ENCODE measurements at regions not wholly inside any gene's neighbourhood (a gene's known extent, or its start where the extent isn't known, plus 50 kb on each side); places are given as distances from the start of the nearest gene placed in this dataset.
A peak's percentile ranks its signal among the peaks of the same experiment; 100 is the strongest.
"Not testable (repeated sequence)": the region's sequence is repeated elsewhere in the genome, so short reads cannot be mapped to it uniquely, and the experiment has no call there.

DNA sequence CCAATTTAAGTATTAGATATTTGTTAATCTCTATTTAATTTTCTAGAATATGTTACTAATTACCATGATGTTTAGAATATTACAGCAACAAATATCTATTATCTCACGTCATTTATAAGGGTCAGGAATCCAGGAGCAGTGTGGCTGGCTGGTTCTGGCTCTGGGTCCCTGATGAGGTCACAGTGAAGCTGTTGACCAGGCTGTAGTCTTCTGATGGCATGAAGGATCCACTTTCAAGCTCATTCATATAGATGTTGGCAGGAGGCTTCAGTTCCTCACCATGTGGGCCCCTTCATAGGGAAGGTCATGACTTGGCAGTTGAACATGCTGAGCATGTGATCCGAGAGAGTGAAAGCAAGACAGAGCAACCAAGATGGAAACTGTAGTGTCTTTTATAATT is 375.6 kb downstream of the ATP23 start:
- DNase-seq = no peak

DNA sequence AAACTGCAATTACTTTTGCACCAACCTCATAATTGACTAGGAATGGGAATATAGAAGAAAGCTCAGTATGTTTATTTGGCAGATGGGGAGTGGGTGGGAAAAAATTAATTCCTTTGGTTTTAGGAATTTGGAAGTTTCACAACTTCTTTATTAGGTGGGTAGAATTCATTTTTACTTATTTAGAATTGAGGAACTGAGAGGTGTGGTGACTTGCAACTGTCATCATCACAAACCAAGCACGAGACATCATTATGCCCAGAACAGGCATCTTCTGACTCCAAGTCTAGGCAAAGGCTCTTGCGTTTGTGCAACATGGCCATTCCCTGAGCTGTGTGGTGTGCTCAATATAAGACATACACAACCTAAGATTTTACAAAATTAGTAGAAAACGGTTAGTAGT is 380.0 kb downstream of the ATP23 start:
- DNase-seq = no peak

DNA sequence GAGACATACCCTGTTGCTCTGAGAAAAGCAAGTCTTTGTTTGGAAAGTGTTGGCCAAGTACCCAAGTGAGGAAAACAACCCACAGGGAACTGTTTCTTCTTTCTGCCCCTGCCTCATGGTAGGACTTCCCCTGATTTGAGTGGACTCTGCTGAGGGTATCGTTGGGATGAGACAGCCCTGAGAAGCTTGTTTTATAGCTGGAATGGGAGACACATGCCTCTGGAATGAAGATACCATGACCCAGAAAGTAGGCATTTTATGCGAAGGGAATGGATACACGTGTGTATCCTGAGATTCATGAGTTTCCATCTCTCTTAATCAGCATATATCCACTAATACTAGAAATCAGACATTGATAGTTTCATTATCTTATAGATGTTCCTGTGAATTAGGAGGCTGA is 382.3 kb downstream of the ATP23 start:
- DNase-seq = no peak

DNA sequence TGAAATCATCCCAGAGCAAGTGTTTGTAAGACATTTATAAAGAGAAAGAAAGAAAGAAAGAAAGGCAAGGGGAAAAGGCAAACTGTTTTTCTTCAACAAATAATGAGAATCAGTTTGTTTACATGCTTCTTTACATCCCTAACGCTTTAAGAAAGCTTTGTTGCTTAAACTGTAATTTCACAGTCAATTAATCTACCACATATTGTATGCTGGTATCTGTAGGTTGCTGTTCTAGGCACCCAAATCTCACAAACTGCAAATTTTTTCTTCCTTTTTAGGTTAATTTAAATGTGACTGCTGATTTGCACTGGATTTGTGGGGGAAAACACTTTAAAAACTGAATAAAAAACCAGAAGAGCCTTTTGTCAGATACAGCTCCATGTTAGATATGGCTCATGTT is 384.2 kb downstream of the ATP23 start:
- no peak for DNase-seq

DNA sequence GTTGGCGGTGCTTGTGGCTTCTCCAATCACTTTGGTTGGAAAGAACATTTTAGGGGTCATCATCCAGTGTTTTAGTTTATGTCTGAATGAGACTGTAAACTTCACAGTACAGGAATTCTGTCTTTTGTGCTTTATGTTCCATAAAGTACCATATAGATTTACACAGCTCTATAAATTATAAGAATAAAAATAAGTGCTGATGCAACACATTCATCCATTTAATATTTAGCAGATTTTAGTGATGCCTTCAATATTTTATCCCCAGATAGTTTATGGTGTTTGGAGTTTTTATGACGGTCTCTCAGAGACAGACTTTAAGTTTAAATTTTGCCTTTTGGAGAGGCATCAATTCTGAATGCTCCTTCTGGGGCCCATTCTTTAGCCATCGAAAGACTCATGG is 385.2 kb downstream of the ATP23 start:
- no peak for DNase-seq

DNA sequence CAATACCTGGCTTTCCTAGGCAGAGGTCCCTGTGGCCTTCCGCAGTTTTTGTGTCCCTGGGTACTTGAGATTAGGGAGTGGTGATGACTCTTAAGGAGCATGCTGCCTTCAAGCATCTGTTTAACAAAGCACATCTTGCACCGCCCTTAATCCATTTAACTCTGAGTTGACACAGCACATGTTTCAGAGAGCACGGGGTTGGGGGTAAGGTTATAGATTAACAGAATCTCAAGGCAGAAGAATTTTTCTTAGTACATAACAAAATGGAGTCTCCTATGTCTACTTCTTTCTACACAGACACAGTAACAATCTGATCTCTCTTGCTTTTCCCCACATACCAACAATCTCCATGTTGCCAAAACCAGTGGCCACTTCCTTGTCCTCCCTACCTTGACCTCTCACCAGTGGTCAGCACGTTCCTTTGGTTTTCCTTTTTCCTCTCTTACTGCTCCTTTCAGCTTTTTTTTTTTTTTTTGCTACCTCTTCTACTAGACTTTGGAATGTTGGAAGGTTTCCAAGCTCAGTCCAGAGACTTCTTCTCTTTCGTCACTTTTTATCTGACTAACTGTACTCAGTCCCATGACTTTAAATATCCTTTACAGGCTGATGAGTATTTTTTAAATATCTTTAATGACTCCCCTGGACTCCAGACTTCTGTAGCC is 395.3 kb downstream of the ATP23 start:
- not testable (repeated sequence) for DNase-seq

DNA sequence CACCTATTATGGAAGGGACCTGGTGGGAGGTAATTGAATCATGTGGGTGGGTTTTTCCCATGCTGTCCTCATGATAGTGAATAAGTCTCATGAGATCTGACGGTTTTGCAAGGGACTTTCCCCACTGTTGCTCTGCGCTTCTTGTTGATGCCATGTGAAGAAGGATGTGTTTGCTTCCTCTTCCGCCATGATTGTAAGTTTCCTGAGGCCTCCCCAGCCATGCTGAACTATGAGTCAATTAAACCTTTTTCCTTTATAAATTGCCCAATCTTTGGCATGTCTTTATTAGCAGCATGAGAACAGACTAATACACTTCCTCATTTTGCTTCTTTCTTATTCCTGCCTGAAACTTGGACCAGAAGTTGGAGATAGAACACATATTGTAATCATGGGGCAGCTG is 396.2 kb downstream of the ATP23 start:
- DNase-seq = not testable (repeated sequence)

DNA sequence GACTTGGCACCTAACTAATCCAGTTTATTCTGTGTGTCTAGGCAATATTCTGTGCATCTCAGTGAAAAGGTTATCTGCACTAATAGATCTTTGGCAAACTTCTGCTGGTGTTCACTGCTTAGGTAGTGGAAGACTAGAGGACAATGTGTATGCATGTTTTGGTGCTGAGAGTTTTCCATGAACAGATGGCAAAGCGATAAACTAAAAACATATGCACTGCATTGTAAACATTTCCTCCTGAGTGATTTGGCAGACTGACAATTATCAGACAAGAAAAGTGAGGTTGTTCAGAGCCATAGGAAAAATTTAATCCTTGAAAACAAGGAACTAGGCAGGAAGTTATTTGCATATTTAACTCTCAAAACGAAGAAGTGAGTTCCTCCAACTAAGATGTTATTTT is 400.4 kb downstream of the ATP23 start:
- no peak for DNase-seq

DNA sequence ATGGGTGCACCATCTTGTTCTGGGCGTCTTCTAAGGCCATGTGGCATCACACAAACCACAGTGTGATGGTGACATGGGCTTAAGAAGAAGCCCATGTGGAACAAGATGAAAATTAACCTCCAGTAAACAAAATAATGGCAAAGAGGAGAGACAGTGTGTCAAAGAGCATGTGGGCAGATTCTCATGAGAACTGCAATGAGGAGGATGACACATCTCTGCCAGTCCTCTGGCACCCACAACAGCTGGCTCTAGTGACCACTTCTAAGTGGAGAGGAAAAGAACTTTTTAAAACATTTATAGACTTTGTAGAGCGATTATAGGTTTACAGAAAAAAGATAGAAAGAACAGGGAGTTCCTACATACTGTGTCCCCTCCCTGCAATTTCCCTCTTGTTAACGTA is 401.4 kb downstream of the ATP23 start:
- DNase-seq = no peak

DNA sequence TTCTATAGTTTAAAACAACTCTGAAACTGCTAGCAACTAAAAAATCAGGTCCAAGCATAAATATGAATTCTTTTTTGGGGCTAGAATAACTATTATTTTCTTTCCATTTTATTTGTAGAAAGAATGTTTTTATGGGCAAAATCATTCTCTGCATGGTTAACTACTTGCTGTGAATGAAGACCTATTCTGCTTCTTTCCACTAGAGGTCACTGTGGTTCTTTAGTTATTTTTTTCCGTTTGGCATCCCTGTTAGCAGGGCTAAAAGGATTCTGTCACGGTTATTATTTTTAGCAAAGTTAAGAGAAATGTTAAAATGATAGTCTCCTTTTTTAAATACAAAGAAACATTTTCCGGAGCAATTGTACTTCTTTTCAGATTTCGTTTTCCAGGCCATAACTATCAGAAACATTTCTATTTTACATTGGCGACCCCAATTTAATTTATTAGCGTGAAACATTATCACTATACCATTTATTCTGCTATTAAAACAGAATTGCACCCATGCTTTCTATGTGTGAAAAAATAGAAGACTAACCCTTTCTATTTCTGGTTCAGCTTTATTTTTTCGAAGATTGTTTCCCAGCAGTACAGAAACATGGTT is 404.8 kb downstream of the ATP23 start:
- peak; percentile 23 for DNase-seq

DNA sequence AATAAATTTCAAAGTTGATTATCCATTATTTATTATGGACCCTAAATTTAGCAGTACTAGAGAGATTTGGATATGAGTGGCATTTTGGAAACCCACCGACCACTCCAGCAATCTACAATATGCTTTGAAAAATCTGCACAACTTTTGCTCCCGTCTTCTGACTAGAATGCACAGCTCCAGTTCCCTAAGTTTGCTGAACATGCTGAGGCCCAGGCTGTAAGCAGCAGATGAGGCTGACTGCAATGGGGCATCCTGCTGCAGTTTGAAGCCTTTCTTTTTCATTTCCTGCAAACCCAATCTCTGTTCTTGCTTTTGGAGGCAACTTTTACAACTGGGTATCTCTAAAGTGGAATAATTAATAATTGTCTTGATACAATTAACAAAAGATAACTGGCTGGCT is 405.8 kb downstream of the ATP23 start:
- no peak for DNase-seq

DNA sequence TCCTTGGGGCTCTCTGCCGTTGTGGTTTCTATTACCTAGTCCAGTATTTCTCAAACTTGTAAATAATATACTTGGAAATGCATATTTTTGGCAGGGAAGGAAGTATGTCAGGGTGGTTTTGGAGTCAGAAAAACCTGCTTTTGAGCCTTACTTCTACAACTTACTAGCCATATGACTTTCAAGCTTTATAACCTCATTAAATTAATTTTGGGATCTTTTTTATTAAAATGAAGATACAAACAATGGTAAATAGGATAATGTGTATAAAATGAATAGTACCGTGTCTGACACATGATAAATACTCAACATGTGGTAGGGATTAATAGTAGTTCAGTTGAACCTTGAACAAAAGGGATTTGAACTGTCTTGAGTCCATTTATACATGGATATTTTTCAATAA is 406.3 kb downstream of the ATP23 start:
- DNase-seq = no peak

DNA sequence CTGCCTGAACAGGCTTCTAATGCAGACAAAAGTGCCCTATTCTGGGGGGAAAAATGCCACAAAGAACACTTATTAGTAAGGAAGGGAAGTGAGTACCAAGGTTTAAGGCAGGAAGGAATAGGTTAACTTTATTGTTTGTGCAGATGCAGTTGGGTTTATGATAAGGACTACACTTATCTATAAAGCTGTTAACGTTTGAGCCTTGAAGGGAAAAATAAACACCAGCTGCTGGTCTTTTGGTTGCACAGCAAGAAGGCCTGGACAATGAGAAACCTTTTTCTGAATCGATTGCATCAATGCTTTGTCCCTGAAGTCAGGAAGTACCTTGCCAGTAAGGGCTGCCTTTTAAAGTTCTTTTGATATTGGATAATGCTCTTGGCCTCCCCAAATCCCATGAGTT is 407.8 kb downstream of the ATP23 start:
- no peak for DNase-seq

DNA sequence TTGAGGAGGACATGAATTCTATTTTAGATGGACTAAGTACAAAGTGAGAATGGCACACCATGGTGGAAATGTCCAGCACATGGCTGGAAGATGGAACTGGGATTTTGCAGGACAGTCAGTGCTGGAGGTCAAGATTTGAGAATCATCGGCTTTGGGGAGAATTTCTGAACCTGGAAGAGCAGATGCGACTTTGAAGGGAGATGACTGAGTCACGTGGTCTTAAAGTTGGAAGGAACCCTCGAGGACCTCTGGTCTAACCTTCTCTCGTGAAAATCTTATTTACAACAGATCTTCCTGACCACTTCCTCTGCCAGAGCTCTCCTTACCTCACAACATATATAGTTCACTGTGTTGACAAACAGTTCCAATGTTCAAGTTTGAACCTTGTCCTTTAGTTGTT is 415.4 kb downstream of the ATP23 start:
- DNase-seq = no peak

DNA sequence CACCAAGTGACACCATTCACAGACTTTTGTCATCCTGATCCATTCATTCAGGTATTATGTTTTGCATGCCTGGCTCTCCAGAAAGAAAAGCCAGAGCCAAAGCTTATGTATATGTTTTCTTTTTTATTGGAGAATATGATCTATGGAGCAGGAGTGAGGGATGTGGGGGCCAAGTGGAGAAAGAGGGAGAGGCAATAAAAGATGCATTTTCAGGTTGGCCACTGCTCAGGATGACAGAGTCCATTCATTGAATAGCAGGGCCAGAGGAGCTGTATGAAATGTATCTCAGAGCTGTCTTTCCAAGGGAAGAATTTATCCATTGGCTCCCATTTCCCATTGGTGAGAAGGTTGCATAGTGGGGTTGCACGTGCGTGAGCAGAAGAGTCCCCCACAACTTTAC is 416.1 kb downstream of the ATP23 start:
- DNase-seq = no peak

DNA sequence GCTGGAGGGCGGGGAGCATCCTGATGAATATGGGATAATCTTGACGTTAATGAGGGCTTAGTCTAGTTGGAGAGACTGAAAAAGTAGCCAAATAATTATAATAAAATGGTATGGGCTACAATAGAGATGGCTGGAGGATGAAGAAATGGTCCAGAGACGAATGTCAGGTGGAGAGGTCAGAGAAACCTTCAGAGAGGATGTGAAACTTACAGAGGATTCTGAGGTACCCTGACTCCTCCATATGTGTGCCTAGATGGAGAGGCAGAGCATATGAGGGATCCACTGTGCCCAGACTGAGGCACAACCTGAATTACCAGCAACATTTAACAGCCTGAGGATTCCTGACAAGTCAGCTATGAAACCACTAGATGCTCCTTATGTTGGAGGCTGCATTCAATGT is 417.0 kb downstream of the ATP23 start:
- no peak for DNase-seq

DNA sequence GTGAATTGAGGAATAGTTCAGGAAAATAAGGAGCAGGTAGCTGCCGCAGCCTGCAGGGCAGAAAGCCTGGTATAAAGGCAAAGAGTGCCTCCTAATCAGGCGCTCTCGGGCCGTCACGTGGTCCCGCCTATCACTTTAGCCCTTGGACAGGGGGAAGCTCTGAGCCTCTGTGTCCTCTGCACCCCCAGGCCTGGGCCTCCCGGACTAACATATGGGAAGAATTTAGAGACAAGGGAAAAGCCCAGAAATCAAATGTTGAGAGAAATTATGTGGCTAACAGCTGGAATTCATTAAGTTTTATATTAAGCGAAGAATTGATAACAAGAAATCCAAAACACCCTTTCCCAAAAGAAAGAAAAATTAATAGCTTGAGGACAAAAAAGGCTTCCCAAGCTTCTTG is 417.7 kb downstream of the ATP23 start:
- no peak for DNase-seq

DNA sequence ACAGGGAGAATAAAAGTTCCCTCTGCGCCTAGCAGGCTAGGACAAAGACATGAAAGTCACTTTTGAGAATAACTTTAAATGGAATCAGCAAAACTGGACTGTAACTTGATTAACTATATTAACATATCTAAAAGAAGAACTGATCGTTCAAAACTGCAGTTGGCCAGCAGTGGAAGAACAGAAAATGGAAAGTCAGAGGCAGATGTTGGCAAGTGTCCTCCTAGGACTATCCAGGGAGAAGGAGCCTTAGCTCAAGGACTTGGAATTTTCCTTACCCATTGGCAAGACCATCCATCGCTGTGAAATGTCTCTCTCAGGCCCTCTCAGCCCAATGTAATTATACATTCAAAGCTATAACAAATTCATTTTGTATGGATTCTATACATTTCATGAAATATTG is 419.7 kb downstream of the ATP23 start:
- no peak for DNase-seq

DNA sequence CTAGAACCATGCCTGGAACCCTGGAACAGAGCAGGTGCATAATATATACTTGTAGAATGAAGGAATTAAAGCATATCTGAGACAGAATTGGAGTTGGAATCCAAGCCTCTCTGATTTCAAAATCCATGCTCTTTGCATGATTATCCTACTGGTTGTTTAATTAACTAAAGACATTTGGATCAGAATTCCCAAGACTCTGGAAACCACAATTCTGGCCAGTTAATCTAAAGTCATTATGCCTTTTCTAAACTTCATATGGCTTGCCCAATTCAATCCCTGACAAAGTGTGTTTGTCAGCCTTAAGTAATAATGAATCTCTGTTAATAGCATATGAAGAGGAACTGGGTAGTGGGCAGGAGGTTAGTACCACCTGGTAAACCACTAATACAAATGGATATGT is 422.6 kb downstream of the ATP23 start:
- no peak for DNase-seq

DNA sequence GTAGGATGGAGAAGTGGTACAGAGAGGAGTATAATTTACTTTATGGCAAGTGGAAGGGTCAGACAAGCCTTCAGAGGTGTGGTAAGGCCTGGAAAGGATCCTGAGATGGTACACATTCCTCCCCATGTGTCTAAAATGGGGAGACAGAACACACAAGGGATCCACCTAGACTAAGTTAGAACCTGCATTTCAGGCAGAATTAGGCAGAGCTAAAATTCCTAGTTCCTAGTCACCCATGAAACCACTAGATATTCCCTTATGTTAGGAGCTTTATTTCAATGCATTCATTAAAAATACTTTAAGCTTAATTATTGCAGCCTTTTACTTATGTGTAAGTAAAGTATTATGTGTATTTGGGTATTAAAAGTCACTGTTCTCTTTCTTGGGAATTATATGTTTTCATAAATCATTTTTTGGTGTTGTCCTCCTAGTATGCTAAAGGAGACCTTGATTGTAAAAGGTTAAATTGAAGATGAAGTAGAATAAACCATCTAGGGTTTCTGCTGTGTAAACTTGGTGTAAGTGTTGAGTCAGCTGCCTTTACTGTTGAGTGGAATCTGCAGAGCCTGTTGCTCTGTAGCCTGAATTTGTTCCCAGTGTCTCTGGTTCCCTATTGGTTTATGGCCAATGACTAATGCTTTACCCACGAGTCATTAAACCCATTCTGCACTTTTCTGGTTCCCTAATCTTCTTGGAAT is 423.2 kb downstream of the ATP23 start:
- DNase-seq = no peak

DNA sequence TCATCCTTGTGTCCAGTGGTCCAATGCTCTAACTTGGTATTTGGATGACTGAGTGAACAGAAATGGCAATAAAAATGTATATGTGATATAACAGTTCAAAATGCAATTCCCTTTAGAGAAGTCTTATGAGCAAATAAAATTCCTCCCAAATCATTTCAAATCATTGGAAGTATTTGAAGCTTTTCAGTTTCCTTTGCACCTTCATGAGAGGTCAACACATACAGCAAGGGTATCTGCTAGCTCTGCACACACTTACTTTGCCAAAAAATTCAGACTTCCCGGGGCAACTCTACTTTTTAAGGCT is 423.7 kb downstream of the ATP23 start:
- DNase-seq = no peak

DNA sequence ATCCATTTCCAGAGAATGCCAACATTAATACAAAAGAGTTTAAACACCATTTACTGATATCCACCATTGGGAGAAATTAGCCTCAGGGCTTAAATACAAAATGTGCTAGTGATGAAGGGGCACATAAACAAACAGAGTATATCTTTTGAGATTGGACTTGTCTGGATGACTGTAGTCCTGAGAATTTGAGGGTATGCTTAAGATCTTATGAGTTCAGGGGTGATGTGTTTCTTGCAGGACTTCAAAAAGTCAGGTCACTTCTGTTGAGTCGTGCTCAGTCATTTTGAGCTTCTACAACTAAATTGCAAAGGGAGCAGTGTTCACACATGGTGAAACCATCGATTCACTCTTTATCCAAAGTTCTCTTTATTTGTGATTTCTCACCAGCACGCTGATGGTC is 425.7 kb downstream of the ATP23 start:
- DNase-seq = no peak

DNA sequence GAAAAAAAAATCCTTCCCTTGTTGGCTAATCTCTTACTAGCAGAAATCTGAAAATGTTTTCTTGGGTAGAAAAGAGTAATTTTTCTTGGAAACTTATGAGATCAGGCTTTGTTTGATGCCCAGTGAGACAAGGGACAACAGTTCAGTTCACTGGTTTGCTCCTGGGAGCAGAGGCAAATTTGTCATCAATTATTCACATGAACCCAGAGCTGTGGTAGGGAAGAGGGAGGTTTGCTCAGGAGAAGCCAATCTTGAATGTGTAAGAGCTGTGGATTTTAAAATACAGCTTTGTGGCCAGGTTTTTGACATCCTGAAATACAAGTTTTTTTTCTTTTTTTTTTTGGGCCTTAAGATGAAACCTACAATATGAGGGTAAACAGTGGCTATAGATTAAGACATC is 426.6 kb downstream of the ATP23 start:
- DNase-seq = no peak

DNA sequence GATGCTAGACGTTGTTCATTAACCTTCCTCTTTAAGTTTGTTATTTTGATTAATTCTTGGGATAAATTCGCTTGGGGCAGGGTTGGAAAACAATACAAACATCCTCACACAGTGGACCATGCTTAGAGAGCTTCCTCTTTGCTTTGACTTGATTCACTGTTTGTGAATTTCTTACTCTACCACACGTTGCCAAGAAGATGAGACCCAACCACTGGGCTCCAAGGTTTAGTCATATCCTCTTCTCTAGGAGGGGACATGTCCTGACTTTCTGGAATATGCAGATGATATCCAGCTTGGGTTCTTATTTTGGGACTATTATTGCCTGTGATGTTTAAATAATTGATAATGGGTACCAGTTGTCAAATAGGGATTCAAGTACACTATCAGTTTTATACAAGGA is 428.2 kb downstream of the ATP23 start:
- no peak for DNase-seq

DNA sequence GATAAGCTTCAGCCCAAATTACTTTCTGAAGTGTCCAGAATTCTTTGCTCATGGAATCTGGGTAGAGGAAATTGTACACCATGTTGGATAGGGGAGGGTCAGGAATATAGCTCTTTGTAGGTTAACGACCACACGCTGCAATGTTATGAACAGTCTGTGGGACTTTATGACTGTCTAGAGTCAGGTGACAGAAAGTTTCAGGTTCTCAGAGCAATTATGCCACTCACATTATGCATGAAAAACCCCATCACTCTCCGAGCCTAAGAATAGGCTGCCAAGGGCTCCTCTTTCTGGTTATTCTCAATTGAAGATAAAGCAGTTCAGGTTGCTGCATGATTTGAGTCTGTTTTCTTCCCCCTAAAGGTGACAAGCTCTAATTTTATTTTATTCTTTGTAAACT is 430.9 kb downstream of the ATP23 start:
- DNase-seq = no peak
